H9 (cell line): ENCODE measurements at regions not wholly inside any gene's neighbourhood (a gene's known extent, or its start where the extent isn't known, plus 50 kb on each side); places are given as distances from the start of the nearest gene placed in this dataset.

ENCODE experiments used
- DNase-seq: peaks from one replicate; pipeline ENCODE4 v3.0.0-alpha.2; 2017
- H2AFZ ChIP-seq: one replicate; pipeline ENCODE4 v1.6.1; 2013; ENCODE audit warnings: mild to moderate bottlenecking, low read length, control low read depth, moderate library complexity
- H2AK5ac ChIP-seq: 2 replicates; pipeline ENCODE4 v1.6.1; 2013; ENCODE audit warnings: low read length, control low read depth, mixed read lengths; ENCODE audit not compliant: insufficient read length
- H2BK120ac ChIP-seq: one replicate; pipeline ENCODE4 v1.6.1; 2013; ENCODE audit warnings: low read depth, mild to moderate bottlenecking, low read length, control low read depth, inconsistent platforms; ENCODE audit not compliant: poor library complexity, severe bottlenecking
- H2BK12ac ChIP-seq: 2 replicates; pipeline ENCODE4 v1.6.1; 2013; ENCODE audit warnings: low read length, control low read depth, mixed read lengths, low read depth; ENCODE audit not compliant: insufficient read length
- H2BK15ac ChIP-seq: 2 replicates; pipeline ENCODE4 v1.6.1; 2013; ENCODE audit warnings: low read depth, low read length, control low read depth
- H2BK20ac ChIP-seq: one replicate; pipeline ENCODE4 v1.6.1; 2013; ENCODE audit warnings: low read depth, mild to moderate bottlenecking, low read length, control low read depth, inconsistent platforms; ENCODE audit not compliant: poor library complexity, severe bottlenecking
- H2BK5ac ChIP-seq: 2 replicates; pipeline ENCODE4 v1.6.1; 2013; ENCODE audit warnings: low read length, control low read depth, mixed read lengths; ENCODE audit not compliant: insufficient read length
- H3K14ac ChIP-seq: 2 replicates; pipeline ENCODE4 v1.6.1; 2013; ENCODE audit warnings: low read length, control low read depth; ENCODE audit not compliant: insufficient read depth
- H3K18ac ChIP-seq: 2 replicates; pipeline ENCODE4 v1.6.1; 2013; ENCODE audit warnings: low read depth, mild to moderate bottlenecking, mixed read lengths, low read length, control low read depth; ENCODE audit not compliant: insufficient read length
- H3K23ac ChIP-seq: 2 replicates; pipeline ENCODE4 v1.6.1; 2013; ENCODE audit warnings: low read length, control low read depth, mixed read lengths, low read depth; ENCODE audit not compliant: insufficient read length
- H3K23me2 ChIP-seq: 2 replicates; pipeline ENCODE4 v1.6.1; 2013; ENCODE audit warnings: low read depth, mild to moderate bottlenecking, mixed read lengths, low read length, control low read depth; ENCODE audit not compliant: insufficient read length, poor library complexity, severe bottlenecking
- H3K27ac ChIP-seq: 2 replicates; pipeline ENCODE4 v1.5.1; 2013; ENCODE audit warnings: low read length, control low read depth, mixed read lengths, low read depth; ENCODE audit not compliant: insufficient read length
- H3K27me3 ChIP-seq: 2 replicates; pipeline ENCODE4 v1.6.1; 2013; ENCODE audit warnings: low read length, control low read depth, inconsistent platforms; ENCODE audit not compliant: insufficient read depth
- H3K4ac ChIP-seq: 2 replicates; pipeline ENCODE4 v1.6.1; 2013; ENCODE audit warnings: low read depth, mild to moderate bottlenecking, control low read depth, inconsistent platforms, low read length, moderate library complexity
- H3K4me1 ChIP-seq: 2 replicates; pipeline ENCODE4 v1.6.1; 2013; ENCODE audit warnings: low read length, control low read depth, inconsistent platforms; ENCODE audit not compliant: insufficient read depth
- H3K4me2 ChIP-seq: 2 replicates; pipeline ENCODE4 v1.6.1; 2013; ENCODE audit warnings: low read length, control low read depth, mixed read lengths; ENCODE audit not compliant: insufficient read length, insufficient read depth
- H3K56ac ChIP-seq: 2 replicates; pipeline ENCODE4 v1.6.1; 2013; ENCODE audit warnings: low read depth, mild to moderate bottlenecking, mixed read lengths, low read length, control low read depth; ENCODE audit not compliant: insufficient read length
- H3K79me1 ChIP-seq: 2 replicates; pipeline ENCODE4 v1.6.1; 2013; ENCODE audit warnings: low read depth, mild to moderate bottlenecking, moderate library complexity, low read length, control low read depth, inconsistent platforms; ENCODE audit not compliant: insufficient read depth, poor library complexity, severe bottlenecking
- H3K79me2 ChIP-seq: 2 replicates; pipeline ENCODE4 v1.6.1; 2013; ENCODE audit warnings: low read length, control low read depth, inconsistent platforms; ENCODE audit not compliant: insufficient read depth
- H3K9ac ChIP-seq: 2 replicates; pipeline ENCODE4 v1.6.1; 2013; ENCODE audit warnings: low read length, control low read depth, mixed read lengths; ENCODE audit not compliant: insufficient read length; ENCODE audit errors: extremely low read depth
- H3K9me3 ChIP-seq: one replicate; pipeline ENCODE4 v1.6.1; 2013; ENCODE audit warnings: low read depth, low read length, inconsistent platforms; ENCODE audit not compliant: control insufficient read depth
- H3T11ph ChIP-seq: one replicate; pipeline ENCODE4 v1.6.1; 2013; ENCODE audit warnings: mild to moderate bottlenecking, low read length, control low read depth, inconsistent platforms
- H4K20me1 ChIP-seq: one replicate; pipeline ENCODE4 v1.6.1; 2013; ENCODE audit not compliant: control insufficient read depth, insufficient read length, insufficient read depth
- H4K5ac ChIP-seq: 2 replicates; pipeline ENCODE4 v1.6.1; 2013; ENCODE audit warnings: low read depth, mild to moderate bottlenecking, mixed read lengths, low read length, control low read depth; ENCODE audit not compliant: insufficient read length
- H4K8ac ChIP-seq: replicated peaks from 2 replicates; pipeline ENCODE4 v1.6.1; 2013; ENCODE audit warnings: low read length, control low read depth, mixed read lengths, low read depth; ENCODE audit not compliant: insufficient read length
- H4K91ac ChIP-seq: 2 replicates; pipeline ENCODE4 v1.6.1; 2013; ENCODE audit warnings: low read depth, mild to moderate bottlenecking, moderate library complexity, mixed read lengths, low read length, control low read depth; ENCODE audit not compliant: insufficient read length
- H3K27ac Mint-ChIP-seq, 3 experiments: 2 replicates in 2 of 3; 3 replicates in 1 of 3; pipeline ENCODE4 v1.8.0; 2020 to 2021; ENCODE audit warnings: mixed read lengths in 3 of 3, mild to moderate bottlenecking in 1 of 3, moderate library complexity in 1 of 3
- H3K27me3 Mint-ChIP-seq: 2 replicates; pipeline ENCODE4 v1.8.0; 2021; ENCODE audit warnings: low read depth, mild to moderate bottlenecking, moderate library complexity, mixed read lengths
- H3K36me3 Mint-ChIP-seq, 3 experiments: 2 replicates in 2 of 3; 3 replicates in 1 of 3; pipeline ENCODE4 v1.8.0; 2020 to 2021; ENCODE audit warnings: low read depth in 3 of 3, mixed read lengths in 3 of 3; ENCODE audit not compliant: insufficient read depth in 1 of 3
- H3K4me1 Mint-ChIP-seq, 2 experiments: 2 replicates each; pipeline ENCODE4 v1.8.0; 2020; ENCODE audit warnings: mixed read lengths in 2 of 2
- H3K4me3 Mint-ChIP-seq, 2 experiments: 2 replicates in 1 of 2; 3 replicates in 1 of 2; pipeline ENCODE4 v1.8.0; 2020 to 2021; ENCODE audit warnings: mild to moderate bottlenecking in 2 of 2, mixed read lengths in 2 of 2, moderate library complexity in 1 of 2
- H3K9me3 Mint-ChIP-seq, 2 experiments: 2 replicates in 1 of 2; 3 replicates in 1 of 2; pipeline ENCODE4 v1.8.0; 2020; ENCODE audit warnings: mild to moderate bottlenecking in 2 of 2, mixed read lengths in 2 of 2, moderate library complexity in 1 of 2
- CTCF ChIP-seq: fragments of 200-600 bp; sonication (generic); conservative IDR thresholded peaks from 3 replicates; pipeline ENCODE4 v1.8.0; 2021; ENCODE audit warnings: antibody characterized with exemption, mild to moderate bottlenecking

- no peak; the same call in 2 of the 3 replicates for TF ChIP-seq CTCF
These were observed 537.9 kb upstream of the GJE1 start for GRCh38 chr6:141594874-141595273.

More at GRCh38 chr6:141594874-141595273, 537.9 kb upstream of the GJE1 start:
- no peaks in the 10 kb centered on the region for H4K20me1 ChIP-seq
- H3K27ac Mint-ChIP-seq: no peak overlapping the region
- no peak overlapping the region for H3K4ac ChIP-seq
- no peak overlapping the region for H4K91ac ChIP-seq
- no peak overlapping the region for H2AK5ac ChIP-seq
- H3K27me3 Mint-ChIP-seq: no peaks in the 10 kb centered on the region
- no peak overlapping the region for H4K5ac ChIP-seq
- H3K18ac ChIP-seq: no peak overlapping the region
- no peak overlapping the region for H3K4me2 ChIP-seq
- no peak overlapping the region for H2BK20ac ChIP-seq
- no peak overlapping the region for H3K9ac ChIP-seq
- peaks cover 0 to 8% (median 0%) of the 10 kb centered on the region in 3 experiments; a peak in 1 of 7 replicates for H3K36me3 Mint-ChIP-seq
- no peak overlapping the region for H2BK120ac ChIP-seq
- H2BK12ac ChIP-seq: no peak overlapping the region
- no peak overlapping the region for H2AFZ ChIP-seq
- no peak overlapping the region for H3K14ac ChIP-seq
- no peak for DNase-seq
- H3K23me2 ChIP-seq: no peaks in the 10 kb centered on the region
- no peaks in the 10 kb centered on the region for H3K79me2 ChIP-seq
- H3K27ac ChIP-seq: no peak overlapping the region
- H3T11ph ChIP-seq: no peak overlapping the region
- no peak overlapping the region for H2BK5ac ChIP-seq
- no peak overlapping the region for H2BK15ac ChIP-seq
- H3K56ac ChIP-seq: no peak overlapping the region
- no peaks in the 10 kb centered on the region for H3K4me1 ChIP-seq
- H3K79me1 ChIP-seq: no peaks in the 10 kb centered on the region
- H3K27me3 ChIP-seq: no peaks in the 10 kb centered on the region
- no peak overlapping the region for H4K8ac ChIP-seq
- no peak overlapping the region for H3K23ac ChIP-seq
- peaks cover 0 to 3% of the 10 kb centered on the region in 2 experiments; a peak in 2 of 5 replicates for H3K9me3 Mint-ChIP-seq
- no peak overlapping the region for H3K4me3 Mint-ChIP-seq
- H3K9me3 ChIP-seq: no peaks in the 10 kb centered on the region
- no peaks in the 10 kb centered on the region; a peak in 1 of 4 replicates for H3K4me1 Mint-ChIP-seq
